ENCODE measurements at regions not wholly inside any gene's neighbourhood (a gene's known extent, or its start where the extent isn't known, plus 50 kb on each side); places are given as distances from the start of the nearest gene placed in this dataset.

DNA sequence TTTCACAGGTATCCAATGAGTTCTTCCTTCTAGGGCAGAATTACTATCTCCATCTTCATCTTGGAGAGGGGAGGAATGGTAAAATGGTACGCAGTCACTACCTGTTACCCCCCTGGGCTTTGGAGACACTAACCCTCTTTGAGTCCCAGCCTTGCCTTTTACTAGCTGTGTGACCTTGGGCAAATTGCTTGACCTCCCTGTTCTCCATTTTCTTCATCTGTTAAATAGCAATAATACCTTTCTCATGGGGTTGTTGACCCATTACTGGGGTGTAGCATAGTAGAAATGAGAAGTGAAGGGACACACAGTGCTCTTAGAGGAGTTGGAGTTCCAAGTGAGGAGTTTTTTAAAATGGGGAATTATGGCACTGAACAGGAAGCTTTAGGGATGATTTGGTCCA, 324.7 kb downstream of the FOXL1 start:
- H3K36me3 ChIP-seq (ENCODE audit: control insufficient read depth, insufficient read depth, low read length), result no peaks in the 10 kb centered on the region
- no peak for DNase-seq (ENCODE audit: extremely low read depth, insufficient read length)
- H3K4me3 ChIP-seq (replicated peaks; ENCODE audit: low read depth, low read length), result no peak overlapping the region
- TF ChIP-seq, protein P1, sequence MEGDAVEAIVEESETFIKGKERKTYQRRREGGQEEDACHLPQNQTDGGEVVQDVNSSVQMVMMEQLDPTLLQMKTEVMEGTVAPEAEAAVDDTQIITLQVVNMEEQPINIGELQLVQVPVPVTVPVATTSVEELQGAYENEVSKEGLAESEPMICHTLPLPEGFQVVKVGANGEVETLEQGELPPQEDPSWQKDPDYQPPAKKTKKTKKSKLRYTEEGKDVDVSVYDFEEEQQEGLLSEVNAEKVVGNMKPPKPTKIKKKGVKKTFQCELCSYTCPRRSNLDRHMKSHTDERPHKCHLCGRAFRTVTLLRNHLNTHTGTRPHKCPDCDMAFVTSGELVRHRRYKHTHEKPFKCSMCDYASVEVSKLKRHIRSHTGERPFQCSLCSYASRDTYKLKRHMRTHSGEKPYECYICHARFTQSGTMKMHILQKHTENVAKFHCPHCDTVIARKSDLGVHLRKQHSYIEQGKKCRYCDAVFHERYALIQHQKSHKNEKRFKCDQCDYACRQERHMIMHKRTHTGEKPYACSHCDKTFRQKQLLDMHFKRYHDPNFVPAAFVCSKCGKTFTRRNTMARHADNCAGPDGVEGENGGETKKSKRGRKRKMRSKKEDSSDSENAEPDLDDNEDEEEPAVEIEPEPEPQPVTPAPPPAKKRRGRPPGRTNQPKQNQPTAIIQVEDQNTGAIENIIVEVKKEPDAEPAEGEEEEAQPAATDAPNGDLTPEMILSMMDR (IDR thresholded peaks at IDR 0.05; ENCODE audit: insufficient read depth, low read length, poor library complexity, severe bottlenecking), result no peak
- H3K27me3 ChIP-seq (replicated peaks; ENCODE audit: control insufficient read depth, insufficient read depth, low read length), result no peaks in the 10 kb centered on the region; the same call in none of the 2 replicates

DNA sequence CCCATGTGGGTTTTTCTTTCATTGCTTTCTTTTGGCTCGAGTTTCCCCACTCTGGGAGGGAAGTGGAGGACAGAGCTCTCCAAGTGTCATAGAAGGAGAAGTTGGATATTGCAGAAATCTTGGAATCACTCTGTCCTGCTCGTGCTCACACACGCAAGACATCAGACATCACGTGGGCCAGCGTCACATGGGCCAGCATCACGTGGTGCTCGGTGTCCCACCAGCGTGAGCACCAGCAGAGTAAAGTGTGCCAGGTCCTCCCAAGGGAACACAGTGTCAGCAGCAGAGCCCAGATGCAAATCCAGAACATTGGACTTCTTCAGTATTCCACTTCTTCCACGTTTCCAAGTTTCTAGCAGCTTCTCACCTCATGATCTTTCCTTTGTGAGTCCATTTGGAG, 327.0 kb downstream of the FOXL1 start:
- TF ChIP-seq, protein P1 (IDR thresholded peaks at IDR 0.05; ENCODE audit: insufficient read depth, low read length, poor library complexity, severe bottlenecking), result no peak
- H3K27me3 ChIP-seq (replicated peaks; ENCODE audit: control insufficient read depth, insufficient read depth, low read length), result no peaks in the 10 kb centered on the region; the same call in none of the 2 replicates
- DNase-seq (ENCODE audit: extremely low read depth, insufficient read length), result no peak

GRCh38 chr16:86906623-86907022, 328.3 kb downstream of the FOXL1 start:
- Histone ChIP-seq H3K27me3 (replicated peaks; ENCODE audit: control insufficient read depth, insufficient read depth, low read length) (no peaks in the 10 kb centered on the region; the same call in none of the 2 replicates), H3K4me3 (replicated peaks; ENCODE audit: low read depth, low read length) (no peak overlapping the region), H3K36me3 (ENCODE audit: control insufficient read depth, insufficient read depth, low read length) (no peaks in the 10 kb centered on the region)
- TF ChIP-seq, protein P1 (IDR thresholded peaks at IDR 0.05; ENCODE audit: insufficient read depth, low read length, poor library complexity, severe bottlenecking), result no peak
- no peak for DNase-seq (ENCODE audit: extremely low read depth, insufficient read length)

More for the DNA sequence above, 327.0 kb downstream of the FOXL1 start:
- Histone ChIP-seq H3K36me3 (ENCODE audit: control insufficient read depth, insufficient read depth, low read length) (no peaks in the 10 kb centered on the region), H3K4me3 (replicated peaks; ENCODE audit: low read depth, low read length) (no peak overlapping the region)

GRCh38 chr16:86909359-86910160, 331.2 kb downstream of the FOXL1 start:
- DNase-seq (ENCODE audit: extremely low read depth, insufficient read length), result no peak
- H3K27me3 ChIP-seq (replicated peaks; ENCODE audit: control insufficient read depth, insufficient read depth, low read length), result no peaks in the 10 kb centered on the region; the same call in 1 of the 2 replicates
- no peaks in the 10 kb centered on the region for H3K36me3 ChIP-seq (ENCODE audit: control insufficient read depth, insufficient read depth, low read length)
- H3K4me3 ChIP-seq (replicated peaks; ENCODE audit: low read depth, low read length), result no peak overlapping the region
- TF ChIP-seq, protein P1 (IDR thresholded peaks at IDR 0.05; ENCODE audit: insufficient read depth, low read length, poor library complexity, severe bottlenecking), result no peak

- H3K27me3 ChIP-seq (replicated peaks; ENCODE audit: control insufficient read depth, insufficient read depth, low read length), result no peaks in the 10 kb centered on the region; the same call in 1 of the 2 replicates
- H3K36me3 ChIP-seq (ENCODE audit: control insufficient read depth, insufficient read depth, low read length), result no peaks in the 10 kb centered on the region
- no peak for DNase-seq (ENCODE audit: extremely low read depth, insufficient read length)
- TF ChIP-seq, protein P1 (IDR thresholded peaks at IDR 0.05; ENCODE audit: insufficient read depth, low read length, poor library complexity, severe bottlenecking), result no peak
- no peak overlapping the region for H3K4me3 ChIP-seq (replicated peaks; ENCODE audit: low read depth, low read length)
These were observed 331.9 kb downstream of the FOXL1 start for GRCh38 chr16:86910161-86910769.

Data from GM06990 (cell line).